A549 (cell line): ENCODE measurements at regions not wholly inside any gene's neighbourhood (a gene's known extent, or its start where the extent isn't known, plus 50 kb on each side); places are given as distances from the start of the nearest gene placed in this dataset.

Source experiments
- ATAC-seq, 2 experiments: fragments of 200-7000 bp in 1 of 2; fragments of >200 bp in 1 of 2; cut with Nextera tagmentation in 1 of 2; cut with Tn5 transposase in 1 of 2; 3 replicates each; pipeline versions ENCODE4 v1.8.0 to v1.9.1; 2018 to 2020; ENCODE audit warnings: mild to moderate bottlenecking in 1 of 2, moderate library complexity in 1 of 2
- CTCF ChIA-PET: fragments of 300-600 bp; sonication (Branson Sonifier 250); formaldehyde crosslinking; extraction: SDS; loops from one replicate; lab custom pipeline; 2021; ENCODE audit warnings: antibody characterized with exemption, inconsistent platforms; lab: Yijun Ruan, JAX
- POLR2A ChIA-PET: fragments of 350-600 bp; formaldehyde crosslinking; extraction: SDS; loops from one replicate; lab custom pipeline; 2021; ENCODE audit warnings: antibody characterized with exemption, inconsistent platforms; lab: Yijun Ruan, JAX
- DNase-seq, 2 experiments: peaks; one replicate each; pipeline versions ENCODE4 v3.0.0 to v3.0.0-alpha.2; 2011 to 2016; ENCODE audit warnings: low read depth in 1 of 2, low spot score in 1 of 2
- FAIRE-seq: peaks from 2 replicates; lab custom pipeline; 2011; peaks lifted over from hg19 to GRCh38; lab: Jason Lieb, UNC
- H3K27ac ChIP-seq, 2 experiments: fragments of >200 bp; sonication (Bioruptor Twin); formaldehyde crosslinking; 3 replicates each; pipeline ENCODE4 v1.5.1; 2016 to 2017
- H3K4me1 ChIP-seq: fragments of >200 bp; sonication (Bioruptor Twin); formaldehyde crosslinking; 3 replicates; pipeline ENCODE4 v1.6.1; 2016
- H3K4me2 ChIP-seq: fragments of >200 bp; sonication (Bioruptor Twin); formaldehyde crosslinking; 3 replicates; pipeline ENCODE4 v1.6.1; 2016
- H3K4me3 ChIP-seq: fragments of >200 bp; sonication (Bioruptor Twin); formaldehyde crosslinking; 3 replicates; pipeline ENCODE4 v1.5.1; 2016
- H3K9me3 ChIP-seq: fragments of >200 bp; sonication (Bioruptor Twin); formaldehyde crosslinking; 3 replicates; pipeline ENCODE4 v1.6.1; 2016
- BHLHE40 ChIP-seq: IDR thresholded peaks from 2 replicates; pipeline ENCODE4 v1.6.1; 2012; ENCODE audit warnings: low read depth, low read length, inconsistent platforms
- CBX8 ChIP-seq: fragments of 200-600 bp; sonication (generic); IDR thresholded peaks from 2 replicates; pipeline ENCODE4 v1.6.1; 2016
- EHF ChIP-seq: fragments of 250-450 bp; sonication (Bioruptor Pico); IDR thresholded peaks from 2 replicates; pipeline ENCODE4 v1.5.0; 2020; ENCODE audit warnings: mild to moderate bottlenecking
- ESRRA ChIP-seq: fragments of 150-350 bp; IDR thresholded peaks from 2 replicates; pipeline ENCODE4 v1.6.1; 2014; ENCODE audit warnings: mild to moderate bottlenecking, low read length, borderline replicate concordance
- FOSB ChIP-seq: fragments of 250-450 bp; sonication (Bioruptor Pico); IDR thresholded peaks from 2 replicates; pipeline ENCODE4 v1.5.0; 2020; ENCODE audit warnings: mild to moderate bottlenecking, moderate library complexity
- FOXS1 ChIP-seq: fragments of 250-450 bp; sonication (Bioruptor Pico); IDR thresholded peaks from 2 replicates; pipeline ENCODE4 v1.5.0; 2020; ENCODE audit warnings: mild to moderate bottlenecking, moderate library complexity
- GATA3 ChIP-seq: IDR thresholded peaks from 2 replicates; pipeline ENCODE4 v1.6.1; 2012; ENCODE audit warnings: borderline replicate concordance
- HOXA7 ChIP-seq: fragments of 250-450 bp; sonication (Bioruptor Pico); IDR thresholded peaks from 2 replicates; pipeline ENCODE4 v1.5.0; 2020; ENCODE audit warnings: mild to moderate bottlenecking, moderate library complexity
- HOXB13 ChIP-seq: fragments of 250-450 bp; sonication (Bioruptor Pico); IDR thresholded peaks from 2 replicates; pipeline ENCODE4 v1.5.0; 2020; ENCODE audit warnings: low read depth, mild to moderate bottlenecking, moderate library complexity
- JUN ChIP-seq, 2 experiments: fragments of >200 bp; sonication (Bioruptor Twin); formaldehyde crosslinking; IDR thresholded peaks; 2 replicates in 1 of 2; 3 replicates in 1 of 2; pipeline ENCODE4 v1.6.1; 2016 to 2017
- KDM5A ChIP-seq: fragments of 200-600 bp; sonication (generic); IDR thresholded peaks from 2 replicates; pipeline ENCODE4 v1.6.1; 2016; ENCODE audit warnings: antibody characterized with exemption, mild to moderate bottlenecking
- MYC ChIP-seq: IDR thresholded peaks from 2 replicates; pipeline ENCODE4 v1.6.1; 2012; ENCODE audit warnings: mild to moderate bottlenecking, inconsistent platforms, low read length, improper control_type of control experiment, borderline replicate concordance
- NFE2L2 ChIP-seq: fragments of 150-350 bp; conservative IDR thresholded peaks from 2 replicates; pipeline ENCODE4 v1.6.1; 2014; ENCODE audit warnings: low read length
- NR3C1 ChIP-seq: fragments of >200 bp; sonication (Bioruptor Twin); formaldehyde crosslinking; IDR thresholded peaks from 3 replicates; pipeline ENCODE4 v1.6.1; 2017
- RARB ChIP-seq: fragments of 250-450 bp; sonication (Bioruptor Pico); IDR thresholded peaks from 2 replicates; pipeline ENCODE4 v1.8.0; 2021; ENCODE audit warnings: mild to moderate bottlenecking, moderate library complexity
- SMC3 ChIP-seq: fragments of >200 bp; sonication (Bioruptor Twin); formaldehyde crosslinking; IDR thresholded peaks from 3 replicates; pipeline ENCODE4 v1.6.1; 2018; ENCODE audit warnings: inconsistent platforms
- SREBF2 ChIP-seq: fragments of 450-650 bp; IDR thresholded peaks from 2 replicates; pipeline ENCODE4 v1.6.1; 2014; ENCODE audit warnings: mild to moderate bottlenecking, moderate library complexity
- TFCP2L1 ChIP-seq: fragments of 250-450 bp; sonication (Bioruptor Pico); IDR thresholded peaks from 2 replicates; pipeline ENCODE4 v1.5.0; 2021; ENCODE audit warnings: mild to moderate bottlenecking
- ZNF302 ChIP-seq: fragments of 250-450 bp; sonication (Bioruptor Pico); IDR thresholded peaks from 2 replicates; pipeline ENCODE4 v1.9.0; 2021; ENCODE audit warnings: inconsistent platforms, mild to moderate bottlenecking, moderate library complexity
- WGBS: methylation state at CpG from one replicate; pipeline ENCODE4 v1.1.6; 2017; ENCODE audit errors: missing lambda C conversion rate; 5-methylcytosine and 5-hydroxymethylcytosine counted together
- TF ChIP-seq, protein P1 (sequence below): fragments of >200 bp; sonication (Bioruptor Twin); formaldehyde crosslinking; IDR thresholded peaks from 3 replicates; pipeline ENCODE4 v1.5.1; 2016
- TF ChIP-seq, protein P2 (sequence below): IDR thresholded peaks from 2 replicates; pipeline ENCODE4 v1.6.1; 2012
- TF ChIP-seq, protein P3 (sequence below): fragments of >200 bp; sonication (Bioruptor Twin); formaldehyde crosslinking; IDR thresholded peaks from 3 replicates; pipeline ENCODE4 v1.6.1; 2016
- TF ChIP-seq, protein P4 (sequence below): fragments of 450-650 bp; IDR thresholded peaks from 2 replicates; pipeline ENCODE4 v1.6.1; 2014; ENCODE audit warnings: antibody characterized with exemption
- TF ChIP-seq, protein P5 (sequence below): IDR thresholded peaks from 2 replicates; pipeline ENCODE4 v1.6.1; 2012
- TF ChIP-seq, protein P6 (sequence below): fragments of 250-450 bp; sonication (Bioruptor Pico); IDR thresholded peaks from 2 replicates; pipeline ENCODE4 v1.5.0; 2021; ENCODE audit warnings: mild to moderate bottlenecking, moderate library complexity, borderline replicate concordance

DNA sequence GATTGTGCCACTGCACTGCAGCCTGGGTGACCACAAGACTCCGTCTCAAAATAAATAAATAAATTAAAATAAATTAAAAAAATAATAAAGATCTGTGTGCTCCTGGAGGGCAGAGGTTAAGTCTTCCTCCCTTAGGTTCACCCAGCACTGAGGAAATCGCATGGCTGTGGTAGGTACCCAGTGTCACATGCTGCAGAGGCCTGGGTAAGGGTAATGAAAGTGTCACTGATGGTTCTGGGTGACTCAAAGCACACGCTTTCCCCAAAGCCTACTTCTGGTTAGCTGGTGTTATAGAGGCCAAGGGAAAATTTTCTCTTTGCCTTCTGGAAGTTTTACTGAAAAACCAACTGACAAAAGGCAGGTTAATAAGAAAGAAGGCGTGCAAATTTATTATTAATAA, 88.8 kb upstream of the ITGB1 start (continued):
- TF ChIP-seq NFE2L2 = no peak
- TF ChIP-seq KDM5A = no peak

DNA sequence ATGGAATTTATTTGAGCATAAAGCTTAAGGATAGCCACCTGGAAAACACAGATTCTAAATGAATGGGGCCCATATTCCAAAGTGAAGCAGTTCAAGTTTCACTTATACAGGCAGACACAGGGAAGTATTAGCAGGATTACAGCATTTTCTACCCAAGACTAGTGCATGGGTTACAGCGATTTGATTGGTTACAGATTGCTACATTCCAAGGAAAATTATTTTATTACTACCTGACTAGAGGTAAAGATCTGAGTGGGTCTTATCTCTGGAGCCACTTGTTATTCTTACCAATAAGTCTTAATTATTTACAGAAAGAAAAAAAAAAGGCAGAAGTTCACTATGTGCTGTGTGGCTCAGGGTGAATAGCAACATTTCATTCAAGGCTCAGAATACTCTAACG, 87.4 kb upstream of the ITGB1 start:
- H3K27ac ChIP-seq = no peak overlapping the region
- POLR2A ChIA-PET = no interaction called here
- TF ChIP-seq TFCP2L1 (CRISPR knock-in tag) (no peak), EHF (CRISPR knock-in tag) (no peak), HOXB13 (CRISPR knock-in tag) (no peak), BHLHE40 (no peak), SMC3 (no peak), RARB (CRISPR knock-in tag) (no peak), ESRRA (no peak)
- TF ChIP-seq, protein P1, sequence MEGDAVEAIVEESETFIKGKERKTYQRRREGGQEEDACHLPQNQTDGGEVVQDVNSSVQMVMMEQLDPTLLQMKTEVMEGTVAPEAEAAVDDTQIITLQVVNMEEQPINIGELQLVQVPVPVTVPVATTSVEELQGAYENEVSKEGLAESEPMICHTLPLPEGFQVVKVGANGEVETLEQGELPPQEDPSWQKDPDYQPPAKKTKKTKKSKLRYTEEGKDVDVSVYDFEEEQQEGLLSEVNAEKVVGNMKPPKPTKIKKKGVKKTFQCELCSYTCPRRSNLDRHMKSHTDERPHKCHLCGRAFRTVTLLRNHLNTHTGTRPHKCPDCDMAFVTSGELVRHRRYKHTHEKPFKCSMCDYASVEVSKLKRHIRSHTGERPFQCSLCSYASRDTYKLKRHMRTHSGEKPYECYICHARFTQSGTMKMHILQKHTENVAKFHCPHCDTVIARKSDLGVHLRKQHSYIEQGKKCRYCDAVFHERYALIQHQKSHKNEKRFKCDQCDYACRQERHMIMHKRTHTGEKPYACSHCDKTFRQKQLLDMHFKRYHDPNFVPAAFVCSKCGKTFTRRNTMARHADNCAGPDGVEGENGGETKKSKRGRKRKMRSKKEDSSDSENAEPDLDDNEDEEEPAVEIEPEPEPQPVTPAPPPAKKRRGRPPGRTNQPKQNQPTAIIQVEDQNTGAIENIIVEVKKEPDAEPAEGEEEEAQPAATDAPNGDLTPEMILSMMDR = no peak
- TF ChIP-seq, protein P2, sequence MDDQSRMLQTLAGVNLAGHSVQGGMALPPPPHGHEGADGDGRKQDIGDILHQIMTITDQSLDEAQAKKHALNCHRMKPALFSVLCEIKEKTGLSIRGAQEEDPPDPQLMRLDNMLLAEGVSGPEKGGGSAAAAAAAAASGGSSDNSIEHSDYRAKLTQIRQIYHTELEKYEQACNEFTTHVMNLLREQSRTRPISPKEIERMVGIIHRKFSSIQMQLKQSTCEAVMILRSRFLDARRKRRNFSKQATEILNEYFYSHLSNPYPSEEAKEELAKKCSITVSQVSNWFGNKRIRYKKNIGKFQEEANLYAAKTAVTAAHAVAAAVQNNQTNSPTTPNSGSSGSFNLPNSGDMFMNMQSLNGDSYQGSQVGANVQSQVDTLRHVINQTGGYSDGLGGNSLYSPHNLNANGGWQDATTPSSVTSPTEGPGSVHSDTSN = no peak
- peaks cover 20% of the 10 kb centered on the region; the same call in 2 of the 3 replicates for H3K4me1 ChIP-seq
- 92% methylated on average over 2 of the region's 2 CpGs for WGBS
- no peaks in the 10 kb centered on the region for H3K9me3 ChIP-seq
- ATAC-seq (no peak), FAIRE-seq (no peak), DNase-seq (no peak)
- no peak overlapping the region for H3K4me2 ChIP-seq
- CTCF ChIA-PET = interaction anchor here (0.6 to 1.2 kb wide), 2 partner anchors 27 to 35 kb away, joined by 4 read pairs; no protein-coding TSS in a partner anchor
- H3K4me3 ChIP-seq = no peak overlapping the region

DNA sequence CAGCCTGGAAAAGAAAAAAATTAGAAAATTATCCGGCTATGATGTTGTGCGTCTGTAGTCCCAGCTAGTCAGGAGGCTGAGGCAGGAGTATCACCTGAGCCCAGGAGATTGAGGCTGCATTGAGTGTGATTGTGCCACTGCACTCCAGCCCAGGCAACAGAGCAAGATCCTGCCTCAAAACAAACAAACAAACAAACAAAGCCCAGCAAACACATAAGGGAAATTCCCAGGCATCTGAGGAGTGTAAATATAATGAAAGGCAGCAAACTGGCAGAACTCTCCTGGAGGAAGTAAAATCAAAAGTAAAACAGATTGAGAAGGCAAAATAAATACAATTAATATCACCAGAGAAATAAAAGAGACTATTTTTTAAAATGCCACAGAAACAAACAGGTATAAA, 84.5 kb upstream of the ITGB1 start:
- POLR2A ChIA-PET = no interaction called here
- Histone ChIP-seq H3K4me1 (peaks cover 27% of the 10 kb centered on the region; the same call in 2 of the 3 replicates), H3K27ac (peak overlapping the region in 1 of 2 experiments; percentile 63; a peak in 3 of 6 replicates), H3K9me3 (no peaks in the 10 kb centered on the region), H3K4me2 (peak overlapping the region; percentile 13; the same call in 1 of the 3 replicates), H3K4me3 (no peak overlapping the region)
- peak in 1 of 2 experiments; percentile 72; a peak in 3 of 6 replicates for ATAC-seq
- TF ChIP-seq, protein P3, sequence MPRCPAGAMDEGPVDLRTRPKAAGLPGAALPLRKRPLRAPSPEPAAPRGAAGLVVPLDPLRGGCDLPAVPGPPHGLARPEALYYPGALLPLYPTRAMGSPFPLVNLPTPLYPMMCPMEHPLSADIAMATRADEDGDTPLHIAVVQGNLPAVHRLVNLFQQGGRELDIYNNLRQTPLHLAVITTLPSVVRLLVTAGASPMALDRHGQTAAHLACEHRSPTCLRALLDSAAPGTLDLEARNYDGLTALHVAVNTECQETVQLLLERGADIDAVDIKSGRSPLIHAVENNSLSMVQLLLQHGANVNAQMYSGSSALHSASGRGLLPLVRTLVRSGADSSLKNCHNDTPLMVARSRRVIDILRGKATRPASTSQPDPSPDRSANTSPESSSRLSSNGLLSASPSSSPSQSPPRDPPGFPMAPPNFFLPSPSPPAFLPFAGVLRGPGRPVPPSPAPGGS = no peak
- TF ChIP-seq, protein P4, sequence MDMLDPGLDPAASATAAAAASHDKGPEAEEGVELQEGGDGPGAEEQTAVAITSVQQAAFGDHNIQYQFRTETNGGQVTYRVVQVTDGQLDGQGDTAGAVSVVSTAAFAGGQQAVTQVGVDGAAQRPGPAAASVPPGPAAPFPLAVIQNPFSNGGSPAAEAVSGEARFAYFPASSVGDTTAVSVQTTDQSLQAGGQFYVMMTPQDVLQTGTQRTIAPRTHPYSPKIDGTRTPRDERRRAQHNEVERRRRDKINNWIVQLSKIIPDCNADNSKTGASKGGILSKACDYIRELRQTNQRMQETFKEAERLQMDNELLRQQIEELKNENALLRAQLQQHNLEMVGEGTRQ = no peak
- no peak for TF ChIP-seq JUN (IDR thresholded peaks at IDR 0.05)
- TF ChIP-seq, protein P5, sequence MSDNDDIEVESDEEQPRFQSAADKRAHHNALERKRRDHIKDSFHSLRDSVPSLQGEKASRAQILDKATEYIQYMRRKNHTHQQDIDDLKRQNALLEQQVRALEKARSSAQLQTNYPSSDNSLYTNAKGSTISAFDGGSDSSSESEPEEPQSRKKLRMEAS = no peak
- DNase-seq = peak in 1 of 2 experiments; percentile 25
- CTCF ChIA-PET = interaction anchor here (0.9 to 1.4 kb wide), 2 partner anchors 24 to 59 kb away, joined by 3 to 6 read pairs; no protein-coding TSS in a partner anchor
- no peak for FAIRE-seq
- WGBS = 95% methylated on average over 2 of the region's 2 CpGs

DNA sequence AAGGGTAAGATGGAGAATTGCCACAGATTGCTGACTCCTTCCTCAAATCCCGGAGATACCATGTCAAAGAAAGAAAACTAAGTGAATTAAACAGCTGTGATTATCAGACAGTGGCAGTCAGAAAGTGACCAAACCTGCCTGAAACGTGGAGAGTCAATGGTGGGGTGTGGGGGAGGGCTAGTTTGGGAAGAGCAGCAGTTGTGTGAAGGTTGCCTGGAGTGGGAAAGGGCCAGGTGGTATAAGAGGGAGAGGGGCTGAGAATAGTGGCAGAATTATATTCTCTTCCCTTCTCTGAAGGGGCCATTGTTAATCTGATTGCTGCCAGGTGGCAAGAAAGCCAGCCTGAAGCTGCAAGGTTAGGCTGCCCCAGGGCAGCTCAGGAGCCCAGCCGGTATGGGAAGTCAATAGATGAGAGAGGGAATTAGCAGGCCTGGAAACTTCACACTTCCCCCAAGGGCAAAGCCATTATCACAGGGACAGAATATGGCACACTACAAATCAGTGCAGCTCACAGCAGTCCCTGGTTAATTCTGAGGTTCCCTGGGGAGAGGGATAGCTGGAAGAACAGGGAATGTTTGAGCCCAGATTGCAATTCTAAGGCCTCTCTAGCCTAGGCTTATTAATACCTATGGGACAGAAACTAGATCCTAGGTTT, 83.9 kb upstream of the ITGB1 start:
- Histone ChIP-seq H3K4me2 (no peak overlapping the region), H3K27ac (peak overlapping the region in 1 of 2 experiments; percentile 63; a peak in 3 of 6 replicates), H3K4me3 (no peak overlapping the region), H3K4me1 (peaks cover 27% of the 10 kb centered on the region; the same call in 2 of the 3 replicates), H3K9me3 (no peaks in the 10 kb centered on the region)
- FAIRE-seq (no peak), DNase-seq (no peak), ATAC-seq (peak; percentile 43 to 48; a peak in 4 of 6 replicates)
- ChIA-PET POLR2A (no interaction called here), CTCF (interaction anchor here (0.9 to 1.4 kb wide), 5 partner anchors 11 to 60 kb away, joined by 3 to 6 read pairs (median 3); no protein-coding TSS in a partner anchor)
- 77% methylated on average over 3 of the region's 3 CpGs for WGBS
- TF ChIP-seq SREBF2 = no peak
- no peak for TF ChIP-seq NR3C1
- TF ChIP-seq GATA3 = no peak
- TF ChIP-seq ZNF302 (CRISPR knock-in tag) = no peak
- TF ChIP-seq, protein P5 = no peak
- TF ChIP-seq FOXS1 (CRISPR knock-in tag) = no peak
- no peak for TF ChIP-seq HOXA7 (CRISPR knock-in tag)
- no peak for TF ChIP-seq CBX8
- TF ChIP-seq, protein P6, sequence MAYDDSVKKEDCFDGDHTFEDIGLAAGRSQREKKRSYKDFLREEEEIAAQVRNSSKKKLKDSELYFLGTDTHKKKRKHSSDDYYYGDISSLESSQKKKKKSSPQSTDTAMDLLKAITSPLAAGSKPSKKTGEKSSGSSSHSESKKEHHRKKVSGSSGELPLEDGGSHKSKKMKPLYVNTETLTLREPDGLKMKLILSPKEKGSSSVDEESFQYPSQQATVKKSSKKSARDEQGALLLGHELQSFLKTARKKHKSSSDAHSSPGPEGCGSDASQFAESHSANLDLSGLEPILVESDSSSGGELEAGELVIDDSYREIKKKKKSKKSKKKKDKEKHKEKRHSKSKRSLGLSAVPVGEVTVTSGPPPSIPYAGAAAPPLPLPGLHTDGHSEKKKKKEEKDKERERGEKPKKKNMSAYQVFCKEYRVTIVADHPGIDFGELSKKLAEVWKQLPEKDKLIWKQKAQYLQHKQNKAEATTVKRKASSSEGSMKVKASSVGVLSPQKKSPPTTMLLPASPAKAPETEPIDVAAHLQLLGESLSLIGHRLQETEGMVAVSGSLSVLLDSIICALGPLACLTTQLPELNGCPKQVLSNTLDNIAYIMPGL (CRISPR knock-in tag) = no peak
- no peak for TF ChIP-seq ESRRA
- no peak for TF ChIP-seq MYC
- TF ChIP-seq FOSB = no peak
